ENCODE measurements at regions not wholly inside any gene's neighbourhood (a gene's known extent, or its start where the extent isn't known, plus 50 kb on each side); places are given as distances from the start of the nearest gene placed in this dataset.

GRCh38 chr7:149608168-149608567 lies 110.6 kb upstream of the ZNF746 start:
- no peak for TF ChIP-seq CTCF (IDR thresholded peaks at IDR 0.05)
- TF ChIP-seq EZH2 (IDR thresholded peaks at IDR 0.05; ENCODE audit: borderline replicate concordance, insufficient read depth, low read depth, low read length, poor library complexity, severe bottlenecking): no peak
